Gastroesophageal sphincter (tissue), 4 donors: ENCODE measurements at regions not wholly inside any gene's neighbourhood (a gene's known extent, or its start where the extent isn't known, plus 50 kb on each side); places are given as distances from the start of the nearest gene placed in this dataset.

Experiments used
- ATAC-seq: fragments of 150-250 bp; one replicate; pipeline ENCODE4 v1.9.1; 2016; ENCODE audit warnings: mild to moderate bottlenecking, moderate library complexity
- H3K27ac ChIP-seq, 4 donors: fragments of 200-600 bp; sonication (generic) in 3 of 4; 1 replicate in 3 of 4; 2 replicates in 1 of 4; pipeline ENCODE4 v1.5.1; 2016 to 2019
- H3K27me3 ChIP-seq: fragments of 200-600 bp; sonication (generic); one replicate; pipeline ENCODE4 v1.5.1; 2019
- H3K36me3 ChIP-seq, 2 donors: fragments of 200-600 bp; sonication (generic); one replicate each; pipeline ENCODE4 v1.5.1; 2019; ENCODE audit warnings: control low read depth in 1 of 2
- H3K4me1 ChIP-seq, 3 donors: fragments of 200-600 bp; sonication (generic); 1 replicate in 2 of 3; 2 replicates in 1 of 3; pipeline ENCODE4 v1.5.1; 2016 to 2019; ENCODE audit warnings: control low read depth in 2 of 3
- H3K4me3 ChIP-seq, 2 donors: fragments of 200-600 bp; sonication (generic); one replicate each; pipeline ENCODE4 v1.5.1; 2019; ENCODE audit warnings: mild to moderate bottlenecking in 1 of 2, moderate library complexity in 1 of 2
- H3K9me3 ChIP-seq, 3 donors: fragments of 200-600 bp; sonication (generic); one replicate each; pipeline ENCODE4 v1.5.1; 2017 to 2019; ENCODE audit warnings: control low read depth in 2 of 3
- CTCF ChIP-seq, 4 experiments: fragments of 200-600 bp in 2 of 4; fragments of 450-650 bp in 2 of 4; sonication (generic) in 1 of 4; IDR thresholded peaks; one replicate each; pipeline ENCODE4 v1.5.1; 2017 to 2019; ENCODE audit warnings: antibody characterized with exemption in 4 of 4, mild to moderate bottlenecking in 2 of 4, moderate library complexity in 2 of 4
- EP300 ChIP-seq: sonication (generic); formaldehyde crosslinking; IDR thresholded peaks from one replicate; pipeline ENCODE4 v1.6.1; 2017; ENCODE audit warnings: antibody characterized with exemption, mild to moderate bottlenecking
- POLR2A ChIP-seq, 2 donors: fragments of 450-650 bp; IDR thresholded peaks; one replicate each; pipeline ENCODE4 v1.6.1; 2017; ENCODE audit warnings: antibody characterized with exemption in 2 of 2, mild to moderate bottlenecking in 2 of 2, moderate library complexity in 1 of 2
- POLR2AphosphoS5 ChIP-seq: sonication (generic); formaldehyde crosslinking; IDR thresholded peaks from one replicate; pipeline ENCODE4 v1.6.1; 2017; ENCODE audit warnings: antibody characterized with exemption
- WGBS, 2 donors: methylation state at CpG; one replicate each; pipeline ENCODE4 v1.1.5; 2018; ENCODE audit warnings: low coverage in 1 of 2; 5-methylcytosine and 5-hydroxymethylcytosine counted together

DNA sequence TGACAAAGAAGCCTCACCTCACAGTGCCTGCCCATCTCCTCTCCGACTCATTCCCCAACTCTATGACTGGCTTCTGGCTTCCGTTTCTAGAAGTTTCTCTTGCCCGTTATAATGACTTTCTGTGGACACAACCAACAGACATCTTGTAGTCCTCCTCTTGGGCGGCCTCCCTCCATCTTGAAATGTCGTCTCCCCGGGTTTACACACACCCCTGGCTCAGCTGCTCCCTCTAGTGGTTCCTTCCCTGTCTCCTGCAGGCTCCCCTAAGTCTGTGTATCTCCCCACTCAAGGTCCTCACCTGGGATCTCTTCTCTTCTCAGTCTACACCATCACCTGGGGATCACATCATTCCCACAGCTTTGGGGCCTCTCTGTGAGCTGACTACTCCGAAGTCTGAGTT lies 123.4 kb upstream of the NEBL start:
- no peak for ATAC-seq
- Histone ChIP-seq H3K36me3 (no peaks in the 10 kb centered on the region), H3K4me1 (no peaks in the 10 kb centered on the region), H3K9me3 (no peaks in the 10 kb centered on the region), H3K27me3 (no peaks in the 10 kb centered on the region), H3K27ac (no peak overlapping the region), H3K4me3 (no peak overlapping the region)
- 96% methylated on average over 6 to 7 of the region's 7 CpGs for WGBS, 2 donors
- TF ChIP-seq POLR2A (IDR thresholded peaks at IDR 0.05) (no peak), CTCF (IDR thresholded peaks at IDR 0.05) (no peak), EP300 (no peak), POLR2AphosphoS5 (no peak)

DNA sequence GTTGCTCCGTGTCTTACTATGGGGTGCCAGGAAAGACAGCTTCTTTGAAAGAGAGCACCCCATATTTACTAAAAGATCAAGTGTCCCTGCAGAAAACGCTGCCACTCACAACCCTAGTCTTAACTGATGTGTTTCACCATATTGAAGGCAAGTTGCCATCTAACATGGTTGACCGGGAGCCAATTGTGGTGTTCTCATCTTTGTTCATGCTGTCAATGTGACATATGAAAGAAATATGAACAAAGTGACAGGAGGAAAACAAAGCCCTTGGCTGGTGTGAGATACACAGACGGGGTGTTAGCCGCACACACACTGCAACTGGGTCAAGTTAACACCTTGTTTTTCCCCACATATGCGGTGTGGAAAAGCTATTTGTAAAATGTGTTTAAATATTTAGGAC lies 122.3 kb upstream of the NEBL start:
- no peaks in the 10 kb centered on the region for H3K4me1 ChIP-seq
- no peak overlapping the region for H3K27ac ChIP-seq
- TF ChIP-seq EP300 (no peak), POLR2A (IDR thresholded peaks at IDR 0.05) (no peak), POLR2AphosphoS5 (no peak), CTCF (IDR thresholded peaks at IDR 0.05) (no peak)
- no peaks in the 10 kb centered on the region for H3K36me3 ChIP-seq
- no peak overlapping the region for H3K4me3 ChIP-seq
- WGBS, 2 donors: 81 to 95% methylated on average over 5 to 6 of the region's 6 CpGs
- no peaks in the 10 kb centered on the region for H3K9me3 ChIP-seq
- H3K27me3 ChIP-seq: no peaks in the 10 kb centered on the region
- ATAC-seq: no peak

DNA sequence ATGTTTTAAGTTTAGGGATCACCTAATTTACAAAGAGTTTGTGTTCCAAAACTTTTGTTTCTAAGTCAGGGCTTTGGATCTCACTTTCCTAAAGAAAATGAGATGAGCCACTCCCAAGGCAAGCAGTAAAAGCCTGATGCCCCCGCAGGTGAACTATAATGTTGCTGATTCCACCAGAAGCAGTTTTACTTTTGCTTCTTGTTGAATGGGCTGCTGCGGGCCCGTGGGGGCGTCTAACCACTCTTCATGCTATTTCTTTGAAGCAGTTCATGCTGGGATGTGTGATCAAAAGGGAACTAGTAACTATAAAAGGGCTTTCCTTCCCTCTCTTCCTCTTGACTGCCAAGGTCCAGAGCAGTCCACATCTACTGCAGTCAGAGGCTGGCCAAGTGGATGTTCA lies 118.7 kb upstream of the NEBL start:
- H3K4me1 ChIP-seq: no peaks in the 10 kb centered on the region
- no peaks in the 10 kb centered on the region for H3K36me3 ChIP-seq
- H3K27ac ChIP-seq: no peak overlapping the region
- TF ChIP-seq POLR2AphosphoS5: no peak
- no peak for TF ChIP-seq POLR2A (IDR thresholded peaks at IDR 0.05)
- no peaks in the 10 kb centered on the region for H3K27me3 ChIP-seq
- no peak overlapping the region for H3K4me3 ChIP-seq
- no peaks in the 10 kb centered on the region for H3K9me3 ChIP-seq
- no peak for ATAC-seq
- 54 to 73% methylated on average over 4 of the region's 4 CpGs for WGBS, 2 donors

GRCh38 chr10:21014141-21014540 lies 117.0 kb upstream of the NEBL start:
- 60 to 81% methylated on average over 3 of the region's 3 CpGs for WGBS, 2 donors
- H3K27me3 ChIP-seq: no peaks in the 10 kb centered on the region
- H3K36me3 ChIP-seq: no peaks in the 10 kb centered on the region
- TF ChIP-seq CTCF (IDR thresholded peaks at IDR 0.05): no peak
- no peak for TF ChIP-seq POLR2AphosphoS5
- no peak for TF ChIP-seq POLR2A (IDR thresholded peaks at IDR 0.05)
- no peak for TF ChIP-seq EP300
- ATAC-seq: no peak
- H3K9me3 ChIP-seq: no peaks in the 10 kb centered on the region
- no peak overlapping the region for H3K27ac ChIP-seq
- no peaks in the 10 kb centered on the region for H3K4me1 ChIP-seq
- no peak overlapping the region for H3K4me3 ChIP-seq

GRCh38 chr10:21011433-21012018 lies 114.4 kb upstream of the NEBL start:
- Histone ChIP-seq H3K27ac (no peak overlapping the region), H3K27me3 (no peaks in the 10 kb centered on the region), H3K36me3 (no peaks in the 10 kb centered on the region), H3K4me1 (no peaks in the 10 kb centered on the region), H3K9me3 (no peaks in the 10 kb centered on the region), H3K4me3 (no peak overlapping the region)
- 70 to 71% methylated on average over 1 to 3 of the region's 4 CpGs for WGBS, 2 donors
- no peak for TF ChIP-seq CTCF (IDR thresholded peaks at IDR 0.05)
- TF ChIP-seq POLR2A (IDR thresholded peaks at IDR 0.05): no peak
- no peak for TF ChIP-seq EP300
- TF ChIP-seq POLR2AphosphoS5: no peak
- no peak for ATAC-seq
